Stimulated activated CD4-positive, alpha-beta T cell treated with anti-CD3 and anti-CD28 coated beads, TNF-alpha, amount 100 ng/mL, for 4 hours (primary cell): ENCODE measurements at regions not wholly inside any gene's neighbourhood (a gene's known extent, or its start where the extent isn't known, plus 50 kb on each side); places are given as distances from the start of the nearest gene placed in this dataset.

Source experiments
- DNase-seq, 3 experiments: peaks; one replicate each; pipeline ENCODE4 v3.0.0-alpha.2; 2020; ENCODE audit warnings: low read depth in 3 of 3

DNA sequence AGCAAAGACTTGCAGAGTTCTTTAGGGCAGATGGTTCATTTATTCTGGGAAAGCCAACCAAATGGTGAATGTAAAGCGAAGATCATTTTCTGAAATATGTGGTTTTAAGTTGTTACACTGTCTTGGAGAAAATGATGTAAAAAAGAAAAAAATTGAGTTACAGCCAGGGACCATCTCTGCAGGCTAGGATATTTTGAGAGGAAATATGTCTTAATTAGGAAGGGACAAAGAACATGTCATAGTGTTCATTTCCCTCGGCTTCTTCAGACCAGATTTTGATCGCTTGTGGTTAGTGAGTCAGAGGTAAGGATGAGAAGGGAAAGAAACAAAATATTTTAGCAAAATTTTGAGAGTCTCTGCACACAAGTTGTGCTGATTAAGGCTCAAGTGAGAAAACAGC lies 59.0 kb upstream of the C1QTNF7 start:
- DNase-seq, result no peak

- no peak for DNase-seq
Observed at GRCh38 chr4:15370296-15370695, 57.5 kb upstream of the C1QTNF7 start.

- no peak for DNase-seq
Observed at GRCh38 chr4:15373363-15373762, 54.5 kb upstream of the C1QTNF7 start.

DNA sequence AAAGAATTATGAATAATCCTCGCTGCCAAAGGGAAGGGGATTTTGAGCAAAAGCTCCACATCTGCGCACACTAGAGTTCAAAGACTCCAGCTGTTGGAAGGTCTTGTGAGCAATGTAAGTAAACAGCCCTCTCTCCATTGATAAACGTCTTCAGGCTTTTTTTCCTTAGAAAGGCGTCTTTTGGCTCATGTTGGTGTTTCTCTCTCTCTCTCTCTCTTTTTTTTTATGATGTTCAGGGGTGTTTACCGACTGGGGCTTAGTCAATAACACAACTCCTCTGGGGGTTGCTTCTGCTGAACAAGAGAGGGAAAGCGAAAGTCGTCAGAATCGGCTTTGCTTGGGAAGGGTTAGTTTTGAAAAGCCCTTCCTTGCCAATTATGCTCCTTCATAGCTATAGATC lies 53.2 kb upstream of the C1QTNF7 start:
- no peak for DNase-seq

- no peak for DNase-seq
Observed at GRCh38 chr4:15375667-15376066, 52.2 kb upstream of the C1QTNF7 start.

GRCh38 chr4:15376145-15376544 lies 51.7 kb upstream of the C1QTNF7 start:
- no peak for DNase-seq

- DNase-seq, result no peak
Observed at GRCh38 chr4:15376594-15376993, 51.2 kb upstream of the C1QTNF7 start.
